GM21619 (cell line): ENCODE measurements at regions not wholly inside any gene's neighbourhood (a gene's known extent, or its start where the extent isn't known, plus 50 kb on each side); places are given as distances from the start of the nearest gene placed in this dataset.

ENCODE experiments used
- ATAC-seq: cut with Tn5 transposase; IDR thresholded peaks from one replicate; pipeline ENCODE4 v1.9.1; 2021; ENCODE audit not compliant: unreplicated experiment

DNA sequence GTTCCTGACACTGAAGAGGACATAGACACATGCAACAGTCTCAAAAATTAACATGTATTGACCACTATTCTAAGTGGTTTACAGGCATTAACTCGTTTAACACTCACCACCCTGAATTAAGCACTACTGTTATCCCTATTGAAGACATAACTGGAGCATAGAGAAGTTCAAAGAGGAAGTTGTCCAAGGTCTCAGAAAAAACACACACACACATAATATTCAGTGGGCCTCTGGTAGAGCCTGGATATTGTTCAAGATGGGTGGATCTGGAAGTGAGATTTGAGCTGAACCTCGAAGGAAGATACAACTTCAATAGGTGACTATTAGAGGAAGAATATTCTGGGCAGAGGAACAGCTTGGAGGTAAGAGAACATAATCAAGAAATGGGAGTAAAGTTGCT is 334.9 kb downstream of the HNRNPD start:
- ATAC-seq, result no peak

- ATAC-seq, result no peak
These were observed 337.6 kb downstream of the HNRNPD start for GRCh38 chr4:82036181-82036580.

- no peak for ATAC-seq
These were observed 338.9 kb downstream of the HNRNPD start for GRCh38 chr4:82034878-82035277.

DNA sequence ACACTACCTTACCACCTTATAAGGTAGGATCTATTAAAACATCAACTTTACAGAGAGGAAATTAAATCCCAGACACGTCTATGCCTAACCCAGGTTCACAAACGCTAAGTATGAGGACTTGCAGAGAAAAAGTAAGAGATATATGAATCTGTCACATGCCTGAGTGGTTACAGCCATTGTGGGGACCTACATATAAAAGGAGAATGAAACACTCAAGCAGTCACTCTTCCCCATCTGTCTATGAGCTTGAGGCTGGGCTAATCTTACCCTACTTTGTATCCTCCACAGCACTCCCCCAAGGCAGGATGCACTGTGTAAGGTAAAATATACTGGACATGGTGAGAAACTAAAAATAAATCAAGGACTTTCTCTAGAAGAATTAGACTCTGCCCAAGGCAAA is 339.9 kb downstream of the HNRNPD start:
- no peak for ATAC-seq

GRCh38 chr4:82031376-82031927 is 342.3 kb downstream of the HNRNPD start:
- ATAC-seq, result no peak

GRCh38 chr4:82017680-82018079 is 356.1 kb downstream of the HNRNPD start:
- ATAC-seq, result no peak

GRCh38 chr4:82005158-82005557 is 368.6 kb downstream of the HNRNPD start:
- ATAC-seq, result no peak

DNA sequence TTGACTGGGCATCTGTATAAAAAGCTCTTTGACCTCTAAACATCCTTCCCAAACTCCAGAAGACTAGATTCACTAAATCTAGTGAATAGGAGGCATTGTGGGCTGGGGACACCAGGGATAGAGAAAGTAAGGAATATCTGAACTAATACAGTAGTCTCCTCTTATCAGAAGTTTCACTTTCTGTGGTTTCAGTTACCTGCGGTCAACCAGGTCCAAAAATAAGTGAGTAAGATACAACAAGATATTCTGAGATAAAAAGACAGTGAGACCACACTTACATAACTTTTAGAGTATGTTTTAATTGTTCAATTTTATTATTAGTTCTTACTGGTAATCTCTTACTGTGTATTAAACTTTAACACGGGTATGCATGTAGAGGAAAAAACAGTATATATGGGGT is 376.5 kb downstream of the HNRNPD start:
- no peak for ATAC-seq

GRCh38 chr4:81990898-81991297 is 382.9 kb downstream of the HNRNPD start:
- no peak for ATAC-seq

- no peak for ATAC-seq
These were observed 383.6 kb downstream of the HNRNPD start for GRCh38 chr4:81990211-81990610.

GRCh38 chr4:81989202-81989601 is 384.6 kb downstream of the HNRNPD start:
- no peak for ATAC-seq

DNA sequence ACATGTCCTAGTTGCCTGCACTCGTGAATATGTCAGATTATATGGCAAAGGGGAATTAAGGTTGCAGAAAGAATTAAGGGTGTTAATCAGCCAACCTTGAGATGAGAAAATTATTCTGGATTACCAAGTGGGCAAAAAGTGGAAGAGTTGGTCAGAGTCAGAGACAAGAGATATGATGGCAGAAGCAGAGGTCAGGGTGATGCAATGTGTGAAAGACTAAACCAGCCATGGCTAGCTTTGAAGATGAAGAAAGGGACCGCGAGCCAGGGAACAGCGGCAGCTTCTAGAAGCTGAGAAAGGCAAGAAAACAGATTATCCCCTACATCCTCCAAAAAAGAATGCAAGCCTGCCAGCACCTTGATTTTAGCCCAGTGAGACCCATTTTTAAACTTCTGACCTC is 385.6 kb downstream of the HNRNPD start:
- no peak for ATAC-seq

- no peak for ATAC-seq
These were observed 389.0 kb downstream of the HNRNPD start for GRCh38 chr4:81984746-81985145.

DNA sequence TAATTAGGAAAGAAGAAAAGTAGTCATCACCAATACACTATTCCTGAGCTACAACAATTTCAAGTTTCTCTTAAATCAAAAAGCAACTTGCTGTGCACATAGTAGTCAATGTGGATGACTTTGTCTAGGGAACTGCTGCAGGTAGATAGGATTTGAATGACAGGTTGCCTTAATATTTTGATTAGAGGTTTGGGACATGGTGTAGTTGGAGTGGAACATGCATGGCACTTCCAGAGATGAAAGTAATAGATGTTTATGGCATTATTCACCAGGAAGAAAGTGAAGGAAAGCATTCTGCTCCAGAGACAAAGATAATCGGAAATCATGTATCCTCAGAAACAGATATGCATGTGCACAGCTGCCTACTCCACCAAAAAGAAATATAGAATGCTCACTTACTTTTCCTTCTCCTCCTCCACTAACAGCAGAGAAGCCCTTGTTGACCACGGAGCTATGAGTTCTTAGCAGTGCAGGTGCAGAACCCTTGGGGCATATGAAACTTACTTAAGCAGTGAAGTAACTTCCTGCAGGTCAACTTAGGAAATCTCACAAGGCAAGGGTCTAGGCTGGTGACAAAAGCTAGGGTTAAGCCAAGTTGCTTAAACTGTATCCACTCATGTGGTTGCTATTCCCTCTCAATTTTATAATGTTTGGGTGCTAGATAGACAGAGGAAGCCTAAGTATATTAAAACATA is 390.8 kb downstream of the HNRNPD start:
- ATAC-seq, result no peak

DNA sequence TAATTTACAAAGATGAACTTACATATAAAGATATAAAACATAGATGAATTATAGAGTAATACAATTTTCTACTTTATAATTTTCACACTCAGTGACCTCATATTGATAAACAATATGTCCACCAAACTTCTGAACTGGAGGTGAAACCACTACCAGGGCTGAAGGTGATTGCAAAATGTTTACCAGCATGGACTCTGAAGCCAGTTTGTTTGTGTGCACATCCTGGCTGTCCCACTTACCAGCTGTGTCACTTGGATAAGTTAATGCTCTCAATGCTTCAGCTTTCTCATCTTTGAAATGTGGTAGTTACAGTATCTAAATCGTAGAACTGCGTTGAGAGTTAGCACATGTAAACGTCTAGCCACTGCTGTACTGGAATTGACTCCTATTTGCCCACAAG is 392.6 kb downstream of the HNRNPD start:
- no peak for ATAC-seq

GRCh38 chr4:81974523-81974922 is 399.3 kb downstream of the HNRNPD start:
- no peak for ATAC-seq

GRCh38 chr4:81971637-81972381 is 402.0 kb downstream of the HNRNPD start:
- no peak for ATAC-seq

- ATAC-seq, result no peak
These were observed 402.7 kb downstream of the HNRNPD start for GRCh38 chr4:81971061-81971460.

DNA sequence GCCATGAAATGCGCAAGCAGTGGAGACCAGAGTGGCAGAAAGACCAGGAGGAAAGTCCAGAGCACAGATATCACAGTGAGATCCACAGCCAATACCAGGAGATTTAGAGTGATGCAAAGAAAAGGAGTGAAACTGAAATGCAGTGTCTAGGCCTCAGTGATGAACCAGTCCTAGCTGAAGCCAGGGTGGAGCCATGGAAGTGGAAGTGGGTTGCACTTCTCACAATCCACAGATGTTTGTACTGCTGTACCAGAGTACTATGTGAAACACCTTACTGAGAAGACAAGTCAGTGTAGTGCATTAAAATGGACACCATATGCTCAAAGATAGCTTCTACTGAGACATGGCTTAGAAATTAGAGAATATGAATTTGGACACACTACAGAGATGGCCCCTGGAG is 403.3 kb downstream of the HNRNPD start:
- no peak for ATAC-seq

- no peak for ATAC-seq
These were observed 407.1 kb downstream of the HNRNPD start for GRCh38 chr4:81966676-81967075.

DNA sequence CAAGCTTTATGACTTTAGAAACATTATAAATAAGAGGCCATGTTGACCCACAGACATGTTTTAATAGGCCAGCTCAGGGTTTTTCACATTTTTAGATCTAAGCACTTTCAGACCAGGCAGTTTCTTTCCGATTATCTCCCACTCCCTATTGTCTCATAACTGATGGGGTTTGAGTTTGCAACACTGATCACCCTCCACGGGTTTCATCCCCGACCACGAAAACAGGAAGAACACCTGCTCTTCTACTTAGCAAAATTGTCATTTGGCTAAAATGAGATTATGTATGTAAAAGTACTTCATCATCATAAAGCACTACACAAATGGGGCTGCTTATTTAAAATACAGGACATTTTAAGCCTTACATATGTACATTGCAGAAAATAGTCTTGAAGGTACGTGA is 407.9 kb downstream of the HNRNPD start:
- ATAC-seq, result no peak

DNA sequence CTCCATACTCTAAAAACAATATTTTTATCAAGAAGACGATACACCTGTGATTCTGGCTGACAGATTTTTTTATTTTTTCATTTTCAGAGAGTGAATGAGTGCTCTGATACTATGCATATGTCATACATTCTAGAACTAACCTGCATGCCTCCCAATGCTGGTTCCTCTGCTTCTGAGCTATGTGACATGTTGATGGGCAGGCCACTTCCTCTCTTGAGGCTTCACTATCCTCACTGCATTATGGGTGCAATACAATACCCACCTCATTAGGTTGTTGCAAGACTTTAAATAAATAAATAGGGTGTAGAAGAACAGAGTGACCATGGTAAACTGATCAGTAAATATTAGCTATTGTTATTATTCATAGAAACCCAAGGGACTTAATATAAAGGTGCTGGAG is 408.3 kb downstream of the HNRNPD start:
- no peak for ATAC-seq

GRCh38 chr4:81963763-81964020 is 410.1 kb downstream of the HNRNPD start:
- no peak for ATAC-seq
